ENCODE measurements at regions not wholly inside any gene's neighbourhood (a gene's known extent, or its start where the extent isn't known, plus 50 kb on each side); places are given as distances from the start of the nearest gene placed in this dataset.

GRCh38 chr9:80635065-80635464 lies 1054.3 kb downstream of the TLE1 start:
- TF ChIP-seq POLR2A (IDR thresholded peaks at IDR 0.05): no peak
- TF ChIP-seq CTCF (IDR thresholded peaks at IDR 0.05): no peak
